GF-D8 (cell line): ENCODE measurements at regions not wholly inside any gene's neighbourhood (a gene's known extent, or its start where the extent isn't known, plus 50 kb on each side); places are given as distances from the start of the nearest gene placed in this dataset.
"Not testable (repeated sequence)": the region's sequence is repeated elsewhere in the genome, so short reads cannot be mapped to it uniquely, and the experiment has no call there.

Experiments
- DNase-seq: peaks from one replicate; lab custom pipeline; 2025; lab: John Stamatoyannopoulos, UW

- not testable (repeated sequence) for DNase-seq
These were observed 113.1 kb upstream of the CCZ1B start for GRCh38 chr7:6939126-6939525.

GRCh38 chr7:6939896-6940295 lies 113.8 kb upstream of the CCZ1B start:
- DNase-seq, result not testable (repeated sequence)

- not testable (repeated sequence) for DNase-seq
These were observed 120.8 kb upstream of the CCZ1B start for GRCh38 chr7:6946873-6947272.

GRCh38 chr7:6950231-6950630 lies 124.2 kb upstream of the CCZ1B start:
- not testable (repeated sequence) for DNase-seq

GRCh38 chr7:6951553-6951952 lies 125.5 kb upstream of the CCZ1B start:
- DNase-seq, result not testable (repeated sequence)

- DNase-seq, result not testable (repeated sequence)
These were observed 127.2 kb upstream of the CCZ1B start for GRCh38 chr7:6953138-6953797.

- not testable (repeated sequence) for DNase-seq
These were observed 127.7 kb upstream of the CCZ1B start for GRCh38 chr7:6953798-6954181.

- not testable (repeated sequence) for DNase-seq
These were observed 129.3 kb upstream of the CCZ1B start for GRCh38 chr7:6955385-6955784.

- not testable (repeated sequence) for DNase-seq
These were observed 130.0 kb upstream of the CCZ1B start for GRCh38 chr7:6955990-6956566.

- DNase-seq, result not testable (repeated sequence)
These were observed 132.3 kb upstream of the CCZ1B start for GRCh38 chr7:6958371-6958770.

- DNase-seq, result not testable (repeated sequence)
These were observed 133.9 kb upstream of the CCZ1B start for GRCh38 chr7:6959942-6960341.

- not testable (repeated sequence) for DNase-seq
These were observed 136.8 kb upstream of the CCZ1B start for GRCh38 chr7:6962871-6963270.

GRCh38 chr7:6965051-6965450 lies 139.0 kb upstream of the CCZ1B start:
- DNase-seq, result not testable (repeated sequence)

GRCh38 chr7:6970180-6970579 lies 144.1 kb upstream of the CCZ1B start:
- DNase-seq, result not testable (repeated sequence)

GRCh38 chr7:6974876-6975275 lies 148.8 kb upstream of the CCZ1B start:
- DNase-seq, result not testable (repeated sequence)

GRCh38 chr7:6975346-6975745 lies 149.3 kb upstream of the CCZ1B start:
- DNase-seq, result not testable (repeated sequence)

GRCh38 chr7:6977368-6977767 lies 151.3 kb upstream of the CCZ1B start:
- not testable (repeated sequence) for DNase-seq

- DNase-seq, result not testable (repeated sequence)
These were observed 152.3 kb upstream of the CCZ1B start for GRCh38 chr7:6978326-6978725.

- DNase-seq, result not testable (repeated sequence)
These were observed 153.4 kb upstream of the CCZ1B start for GRCh38 chr7:6979456-6979855.

- DNase-seq, result not testable (repeated sequence)
These were observed 156.3 kb upstream of the CCZ1B start for GRCh38 chr7:6982375-6982774.

GRCh38 chr7:6986892-6987291 lies 160.8 kb upstream of the CCZ1B start:
- DNase-seq, result not testable (repeated sequence)

- not testable (repeated sequence) for DNase-seq
These were observed 162.5 kb upstream of the CCZ1B start for GRCh38 chr7:6988608-6989007.

GRCh38 chr7:6989968-6990367 lies 163.9 kb upstream of the CCZ1B start:
- not testable (repeated sequence) for DNase-seq
